ENCODE measurements at regions not wholly inside any gene's neighbourhood (a gene's known extent, or its start where the extent isn't known, plus 50 kb on each side); places are given as distances from the start of the nearest gene placed in this dataset.

DNA sequence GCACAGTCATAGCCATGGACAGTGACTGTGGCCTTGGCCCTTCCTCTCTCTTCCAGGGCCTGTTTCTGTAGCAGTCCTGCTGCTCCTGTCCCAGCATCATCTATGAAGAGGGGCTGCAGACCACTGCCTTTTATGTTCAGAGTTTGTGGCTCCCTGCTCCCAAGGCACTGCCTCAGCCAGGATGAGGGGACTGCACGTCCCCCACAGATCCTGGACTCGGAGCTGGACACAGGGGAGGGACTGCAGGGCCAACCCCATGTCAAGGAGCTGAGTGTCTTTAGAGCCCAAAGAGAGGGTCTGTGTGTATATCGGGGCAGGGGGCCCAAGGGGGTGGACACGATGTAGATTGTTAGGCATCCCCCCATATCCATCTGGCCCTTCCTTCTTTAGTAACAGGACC lies 60.6 kb upstream of the DIO3 start:
- 87 to 93% methylated on average over 4 of the region's 4 CpGs for WGBS, 2 donors
- H3K4me1 ChIP-seq (ENCODE audit: control insufficient read depth in 5 of 5, insufficient read depth in 5 of 5, low read length in 5 of 5), result peaks cover 0 to 27% (median 0%) of the 10 kb centered on the region in 5 donors
- no peak for ATAC-seq (ENCODE audit: insufficient read depth, low FRiP score)
- no peak overlapping the region for H3K4me3 ChIP-seq
- no peak for DNase-seq
- H3K27me3 ChIP-seq (ENCODE audit: control insufficient read depth in 3 of 3, insufficient read depth in 3 of 3, low read length in 2 of 3), result peaks cover 0 to 27% (median 0%) of the 10 kb centered on the region in 3 donors
- TF ChIP-seq, protein P1, sequence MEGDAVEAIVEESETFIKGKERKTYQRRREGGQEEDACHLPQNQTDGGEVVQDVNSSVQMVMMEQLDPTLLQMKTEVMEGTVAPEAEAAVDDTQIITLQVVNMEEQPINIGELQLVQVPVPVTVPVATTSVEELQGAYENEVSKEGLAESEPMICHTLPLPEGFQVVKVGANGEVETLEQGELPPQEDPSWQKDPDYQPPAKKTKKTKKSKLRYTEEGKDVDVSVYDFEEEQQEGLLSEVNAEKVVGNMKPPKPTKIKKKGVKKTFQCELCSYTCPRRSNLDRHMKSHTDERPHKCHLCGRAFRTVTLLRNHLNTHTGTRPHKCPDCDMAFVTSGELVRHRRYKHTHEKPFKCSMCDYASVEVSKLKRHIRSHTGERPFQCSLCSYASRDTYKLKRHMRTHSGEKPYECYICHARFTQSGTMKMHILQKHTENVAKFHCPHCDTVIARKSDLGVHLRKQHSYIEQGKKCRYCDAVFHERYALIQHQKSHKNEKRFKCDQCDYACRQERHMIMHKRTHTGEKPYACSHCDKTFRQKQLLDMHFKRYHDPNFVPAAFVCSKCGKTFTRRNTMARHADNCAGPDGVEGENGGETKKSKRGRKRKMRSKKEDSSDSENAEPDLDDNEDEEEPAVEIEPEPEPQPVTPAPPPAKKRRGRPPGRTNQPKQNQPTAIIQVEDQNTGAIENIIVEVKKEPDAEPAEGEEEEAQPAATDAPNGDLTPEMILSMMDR (IDR thresholded peaks at IDR 0.05; ENCODE audit: control extremely low read depth, extremely low read depth), result no peak
- H3K36me3 ChIP-seq (ENCODE audit: control insufficient read depth in 4 of 4, insufficient read depth in 4 of 4, low read length in 4 of 4), result no peaks in the 10 kb centered on the region
- H3K27ac ChIP-seq (ENCODE audit: low read depth in 1 of 2, low read length in 1 of 2), result no peak overlapping the region
- H3K9me3 ChIP-seq (ENCODE audit: control insufficient read depth in 4 of 4, insufficient read depth in 3 of 4, low read length in 3 of 4), result peaks cover 0 to 11% (median 0%) of the 10 kb centered on the region in 4 donors
- no peak overlapping the region for H3K9ac ChIP-seq (ENCODE audit: insufficient read depth in 1 of 2, low read length in 2 of 2)

DNA sequence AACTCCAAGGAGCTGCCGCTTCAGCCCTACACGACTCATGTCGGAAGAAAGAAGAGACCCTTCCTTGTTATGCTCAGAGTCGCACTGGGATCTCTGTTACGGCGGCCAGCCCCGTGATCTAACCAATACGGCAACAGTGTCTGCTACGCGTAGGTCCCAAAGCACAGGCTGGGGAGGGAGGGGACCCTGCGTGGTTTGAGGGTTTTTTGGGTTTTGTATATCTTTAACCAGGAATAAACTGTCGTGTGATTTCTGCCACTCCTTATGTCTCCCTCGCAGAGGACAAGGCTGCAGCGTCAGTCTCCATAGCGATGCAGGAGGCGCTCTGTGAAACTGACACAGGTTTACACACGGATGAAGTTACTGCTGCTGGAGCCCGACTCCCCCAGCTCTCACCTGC lies 60.0 kb upstream of the DIO3 start:
- H3K4me3 ChIP-seq, result no peak overlapping the region
- peaks cover 0 to 11% (median 0%) of the 10 kb centered on the region in 4 donors for H3K9me3 ChIP-seq (ENCODE audit: control insufficient read depth in 4 of 4, insufficient read depth in 3 of 4, low read length in 3 of 4)
- no peak overlapping the region for H3K9ac ChIP-seq (ENCODE audit: insufficient read depth in 1 of 2, low read length in 2 of 2)
- H3K27ac ChIP-seq (ENCODE audit: low read depth in 1 of 2, low read length in 1 of 2), result no peak overlapping the region
- no peaks in the 10 kb centered on the region for H3K36me3 ChIP-seq (ENCODE audit: control insufficient read depth in 4 of 4, insufficient read depth in 4 of 4, low read length in 4 of 4)
- 44 to 67% methylated on average over 18 of the region's 18 CpGs for WGBS, 2 donors
- TF ChIP-seq, protein P1 (IDR thresholded peaks at IDR 0.05; ENCODE audit: control extremely low read depth, extremely low read depth), result no peak
- H3K4me1 ChIP-seq (ENCODE audit: control insufficient read depth in 5 of 5, insufficient read depth in 5 of 5, low read length in 5 of 5), result peaks cover 0 to 21% (median 0%) of the 10 kb centered on the region in 5 donors
- ATAC-seq (ENCODE audit: insufficient read depth, low FRiP score) (no peak), DNase-seq (peak in 1 of 3 donors; percentile 35)
- peaks cover 0 to 24% (median 0%) of the 10 kb centered on the region in 3 donors for H3K27me3 ChIP-seq (ENCODE audit: control insufficient read depth in 3 of 3, insufficient read depth in 3 of 3, low read length in 2 of 3)

DNA sequence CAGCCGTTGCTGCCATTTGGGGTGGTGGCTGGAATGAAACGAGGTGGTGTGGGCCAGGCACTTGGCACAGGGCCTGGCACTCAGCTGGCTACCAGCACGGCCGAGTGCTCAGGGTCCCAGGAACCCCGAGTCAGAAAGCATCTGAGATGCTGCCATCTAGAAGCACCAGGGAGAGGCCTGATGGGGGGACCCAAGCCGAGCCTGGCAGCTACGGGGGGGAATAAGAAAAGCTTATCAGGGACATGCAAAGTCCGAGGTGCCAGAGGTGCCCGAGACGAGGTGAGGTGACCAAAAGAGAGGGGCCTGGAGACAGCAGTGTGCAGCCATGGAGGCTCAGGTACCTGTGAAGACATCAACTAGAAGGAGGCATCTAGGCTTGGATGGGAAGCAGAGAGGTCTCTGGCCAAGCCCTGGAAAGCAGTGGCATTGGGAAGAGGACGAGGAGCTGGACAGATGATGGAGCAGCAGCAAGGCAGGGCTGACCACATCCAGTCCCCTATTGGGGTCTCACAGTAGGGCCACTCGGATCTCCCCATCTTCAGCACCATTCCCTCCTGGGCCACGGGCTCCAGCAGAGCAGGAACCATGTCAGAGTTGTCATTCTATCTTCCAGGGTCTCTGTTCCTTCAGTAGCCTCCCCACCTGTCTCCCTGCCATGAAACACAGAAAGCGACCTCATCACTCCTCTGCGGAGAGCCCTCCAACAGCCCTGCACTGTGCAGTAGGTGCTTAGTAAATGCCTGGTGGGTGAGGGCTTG lies 59.3 kb upstream of the DIO3 start:
- Histone ChIP-seq H3K36me3 (ENCODE audit: control insufficient read depth in 4 of 4, insufficient read depth in 4 of 4, low read length in 4 of 4) (no peaks in the 10 kb centered on the region), H3K27ac (ENCODE audit: low read depth in 1 of 2, low read length in 1 of 2) (no peak overlapping the region), H3K4me1 (ENCODE audit: control insufficient read depth in 5 of 5, insufficient read depth in 5 of 5, low read length in 5 of 5) (peaks cover 0 to 14% (median 0%) of the 10 kb centered on the region in 5 donors), H3K9ac (ENCODE audit: insufficient read depth in 1 of 2, low read length in 2 of 2) (no peak overlapping the region), H3K9me3 (ENCODE audit: control insufficient read depth in 4 of 4, insufficient read depth in 3 of 4, low read length in 3 of 4) (peaks cover 0 to 11% (median 0%) of the 10 kb centered on the region in 4 donors), H3K4me3 (no peak overlapping the region), H3K27me3 (ENCODE audit: control insufficient read depth in 3 of 3, insufficient read depth in 3 of 3, low read length in 2 of 3) (peaks cover 0 to 17% (median 0%) of the 10 kb centered on the region in 3 donors)
- no peak for ATAC-seq (ENCODE audit: insufficient read depth, low FRiP score)
- WGBS, 2 donors, result 70 to 75% methylated on average over 15 of the region's 15 CpGs
- DNase-seq, result no peak
- TF ChIP-seq, protein P1 (IDR thresholded peaks at IDR 0.05; ENCODE audit: control extremely low read depth, extremely low read depth), result no peak
